Type B pancreatic cell (in vitro differentiated cells): ENCODE measurements at regions not wholly inside any gene's neighbourhood (a gene's known extent, or its start where the extent isn't known, plus 50 kb on each side); places are given as distances from the start of the nearest gene placed in this dataset.

ENCODE experiments used
- DNase-seq: peaks from one replicate; pipeline ENCODE4 v3.0.0; 2021; ENCODE audit warnings: mixed read lengths; ENCODE audit not compliant: unreplicated experiment; ENCODE audit errors: extremely low spot score
- H3K27ac Mint-ChIP-seq: 2 replicates; pipeline ENCODE4 v1.8.0; 2021; ENCODE audit warnings: mild to moderate bottlenecking, mixed read lengths
- H3K27me3 Mint-ChIP-seq: 2 replicates; pipeline ENCODE4 v1.8.0; 2021; ENCODE audit warnings: mixed read lengths
- H3K36me3 Mint-ChIP-seq: 2 replicates; pipeline ENCODE4 v1.8.0; 2021; ENCODE audit warnings: mixed read lengths
- H3K4me1 Mint-ChIP-seq: one replicate; pipeline ENCODE4 v1.8.0; 2021; ENCODE audit warnings: mixed read lengths; ENCODE audit not compliant: unreplicated experiment
- H3K4me3 Mint-ChIP-seq: 2 replicates; pipeline ENCODE4 v1.8.0; 2021; ENCODE audit warnings: mild to moderate bottlenecking, mixed read lengths
- H3K9me3 Mint-ChIP-seq: 2 replicates; pipeline ENCODE4 v1.8.0; 2021; ENCODE audit warnings: mixed read lengths
- CTCF ChIP-seq: fragments of 200-600 bp; sonication (generic); conservative IDR thresholded peaks from 2 replicates; pipeline ENCODE4 v1.5.0; 2021; ENCODE audit warnings: antibody characterized with exemption, mild to moderate bottlenecking

- Mint-ChIP-seq H3K4me1 (no peaks in the 10 kb centered on the region), H3K27me3 (no peaks in the 10 kb centered on the region), H3K36me3 (no peaks in the 10 kb centered on the region), H3K27ac (no peak overlapping the region), H3K4me3 (no peak overlapping the region), H3K9me3 (peaks cover 6% of the 10 kb centered on the region)
- TF ChIP-seq CTCF: no peak
- DNase-seq: no peak
Observed at GRCh38 chr3:182460303-182460702, 333.0 kb upstream of the ATP11B start.

- DNase-seq: no peak
- no peak overlapping the region for H3K27ac Mint-ChIP-seq
- H3K4me1 Mint-ChIP-seq: no peaks in the 10 kb centered on the region
- no peaks in the 10 kb centered on the region for H3K9me3 Mint-ChIP-seq
- H3K27me3 Mint-ChIP-seq: no peaks in the 10 kb centered on the region
- TF ChIP-seq CTCF: no peak
- no peak overlapping the region for H3K4me3 Mint-ChIP-seq
- no peaks in the 10 kb centered on the region for H3K36me3 Mint-ChIP-seq
Observed at GRCh38 chr3:182462152-182462551, 331.2 kb upstream of the ATP11B start.

GRCh38 chr3:182464513-182465145, 328.7 kb upstream of the ATP11B start:
- no peaks in the 10 kb centered on the region for H3K36me3 Mint-ChIP-seq
- no peaks in the 10 kb centered on the region for H3K9me3 Mint-ChIP-seq
- no peak overlapping the region for H3K27ac Mint-ChIP-seq
- DNase-seq: no peak
- no peak overlapping the region for H3K4me3 Mint-ChIP-seq
- H3K27me3 Mint-ChIP-seq: no peaks in the 10 kb centered on the region
- H3K4me1 Mint-ChIP-seq: no peaks in the 10 kb centered on the region
- TF ChIP-seq CTCF: no peak

- Mint-ChIP-seq H3K4me1 (no peaks in the 10 kb centered on the region), H3K9me3 (no peaks in the 10 kb centered on the region), H3K4me3 (no peak overlapping the region), H3K27me3 (no peaks in the 10 kb centered on the region), H3K36me3 (no peaks in the 10 kb centered on the region), H3K27ac (no peak overlapping the region)
- DNase-seq: no peak
- no peak for TF ChIP-seq CTCF
Observed at GRCh38 chr3:182465301-182466185, 327.8 kb upstream of the ATP11B start.

GRCh38 chr3:182469086-182469485, 324.2 kb upstream of the ATP11B start:
- DNase-seq: no peak
- H3K9me3 Mint-ChIP-seq: peaks cover 6% of the 10 kb centered on the region
- no peak for TF ChIP-seq CTCF
- H3K36me3 Mint-ChIP-seq: no peaks in the 10 kb centered on the region
- no peak overlapping the region for H3K27ac Mint-ChIP-seq
- H3K4me1 Mint-ChIP-seq: no peaks in the 10 kb centered on the region
- no peak overlapping the region for H3K4me3 Mint-ChIP-seq
- no peaks in the 10 kb centered on the region for H3K27me3 Mint-ChIP-seq
